Kidney (tissue), 13 donors: ENCODE measurements at regions not wholly inside any gene's neighbourhood (a gene's known extent, or its start where the extent isn't known, plus 50 kb on each side); places are given as distances from the start of the nearest gene placed in this dataset.

Experiments
- DNase-seq, 5 donors: peaks; one replicate each; pipeline ENCODE4 v3.0.0-alpha.2; 2013 to 2020
- FAIRE-seq: peaks from 2 replicates; lab custom pipeline; 2012; peaks lifted over from hg19 to GRCh38; lab: Jason Lieb, UNC
- H3K27ac ChIP-seq, 2 donors: one replicate each; pipeline ENCODE4 v1.7.0; 2013; ENCODE audit warnings: low read depth in 2 of 2, low read length in 2 of 2, inconsistent platforms in 1 of 2
- H3K27me3 ChIP-seq: one replicate; pipeline ENCODE4 v1.7.1; 2013; ENCODE audit warnings: low read length, inconsistent platforms; ENCODE audit not compliant: control insufficient read depth, insufficient read depth
- H3K36me3 ChIP-seq, 3 donors: one replicate each; pipeline versions ENCODE4 v1.7.0 to v1.7.1; 2013; ENCODE audit warnings: low read length in 3 of 3, control low read depth in 1 of 3, inconsistent platforms in 1 of 3; ENCODE audit not compliant: insufficient read depth in 3 of 3, control insufficient read depth in 2 of 3
- H3K4me1 ChIP-seq, 3 donors: one replicate each; pipeline versions ENCODE4 v1.7.0 to v1.7.1; 2013; ENCODE audit warnings: low read length in 3 of 3, inconsistent platforms in 1 of 3, low read depth in 1 of 3; ENCODE audit not compliant: control insufficient read depth in 2 of 3, insufficient read depth in 2 of 3
- H3K4me3 ChIP-seq, 3 donors: one replicate each; pipeline versions ENCODE4 v1.7.0 to v1.8.1; 2013; ENCODE audit warnings: low read length in 3 of 3, control low read depth in 1 of 3, inconsistent platforms in 1 of 3
- H3K9ac ChIP-seq, 3 donors: one replicate each; pipeline versions ENCODE4 v1.7.0 to v1.7.1; 2013; ENCODE audit warnings: low read length in 3 of 3, control low read depth in 1 of 3, inconsistent platforms in 1 of 3
- H3K9me3 ChIP-seq, 3 donors: one replicate each; pipeline versions ENCODE4 v1.7.0 to v1.7.1; 2013; ENCODE audit warnings: low read length in 3 of 3, control low read depth in 1 of 3, inconsistent platforms in 1 of 3; ENCODE audit not compliant: control insufficient read depth in 2 of 3, insufficient read depth in 1 of 3
- intact Hi-C: fragments of 100-400 bp; cut with DNase I; formaldehyde crosslinking; loops from one replicate; pipeline ENCODE4 v1.11.1; 2022
- TF ChIP-seq, protein P1 (sequence below): IDR thresholded peaks from 3 replicates; pipeline ENCODE4 v1.5.1; 2012; ENCODE audit warnings: mild to moderate bottlenecking, moderate library complexity, borderline replicate concordance; ENCODE audit not compliant: insufficient read depth; ENCODE audit errors: extremely low read depth
- donor health status: control.
- donor health status: control.
- donor health status: control.
- donor health status: control.
- donor health status: control.
- donor health status: DM: yes; HTN: yes; CAD: no.
- donor health status: Normal renal cell carcinoma (clear cell type).

DNA sequence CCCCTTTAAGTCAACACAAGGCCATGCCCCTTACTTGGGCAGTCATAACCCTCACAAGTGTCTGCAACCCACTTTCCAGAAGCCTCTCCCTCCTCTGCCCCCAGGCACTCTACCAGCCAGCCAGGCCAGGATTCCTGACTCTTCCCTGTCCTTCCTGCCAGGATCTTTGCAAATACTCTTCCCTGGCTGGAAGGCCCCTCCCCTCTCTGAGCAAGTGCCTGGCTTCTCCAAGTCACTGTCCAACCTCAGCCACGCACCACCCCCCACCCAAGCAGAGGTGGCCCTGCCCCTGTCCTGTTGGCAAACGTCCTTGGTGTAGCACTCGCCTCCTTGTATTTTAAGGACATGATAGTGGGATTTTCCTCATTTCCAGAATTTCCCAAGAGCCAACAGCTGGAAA lies 54.7 kb upstream of the USP3 start:
- TF ChIP-seq, protein P1, sequence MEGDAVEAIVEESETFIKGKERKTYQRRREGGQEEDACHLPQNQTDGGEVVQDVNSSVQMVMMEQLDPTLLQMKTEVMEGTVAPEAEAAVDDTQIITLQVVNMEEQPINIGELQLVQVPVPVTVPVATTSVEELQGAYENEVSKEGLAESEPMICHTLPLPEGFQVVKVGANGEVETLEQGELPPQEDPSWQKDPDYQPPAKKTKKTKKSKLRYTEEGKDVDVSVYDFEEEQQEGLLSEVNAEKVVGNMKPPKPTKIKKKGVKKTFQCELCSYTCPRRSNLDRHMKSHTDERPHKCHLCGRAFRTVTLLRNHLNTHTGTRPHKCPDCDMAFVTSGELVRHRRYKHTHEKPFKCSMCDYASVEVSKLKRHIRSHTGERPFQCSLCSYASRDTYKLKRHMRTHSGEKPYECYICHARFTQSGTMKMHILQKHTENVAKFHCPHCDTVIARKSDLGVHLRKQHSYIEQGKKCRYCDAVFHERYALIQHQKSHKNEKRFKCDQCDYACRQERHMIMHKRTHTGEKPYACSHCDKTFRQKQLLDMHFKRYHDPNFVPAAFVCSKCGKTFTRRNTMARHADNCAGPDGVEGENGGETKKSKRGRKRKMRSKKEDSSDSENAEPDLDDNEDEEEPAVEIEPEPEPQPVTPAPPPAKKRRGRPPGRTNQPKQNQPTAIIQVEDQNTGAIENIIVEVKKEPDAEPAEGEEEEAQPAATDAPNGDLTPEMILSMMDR = no peak
- H3K4me3 ChIP-seq = no peak overlapping the region
- H3K27me3 ChIP-seq = no peaks in the 10 kb centered on the region
- H3K4me1 ChIP-seq = no peaks in the 10 kb centered on the region
- H3K9me3 ChIP-seq = no peaks in the 10 kb centered on the region
- DNase-seq (no peak), FAIRE-seq (no peak)
- no peaks in the 10 kb centered on the region for H3K36me3 ChIP-seq
- H3K27ac ChIP-seq = no peak overlapping the region
- intact Hi-C loops = no loop called here
- H3K9ac ChIP-seq = no peak overlapping the region

DNA sequence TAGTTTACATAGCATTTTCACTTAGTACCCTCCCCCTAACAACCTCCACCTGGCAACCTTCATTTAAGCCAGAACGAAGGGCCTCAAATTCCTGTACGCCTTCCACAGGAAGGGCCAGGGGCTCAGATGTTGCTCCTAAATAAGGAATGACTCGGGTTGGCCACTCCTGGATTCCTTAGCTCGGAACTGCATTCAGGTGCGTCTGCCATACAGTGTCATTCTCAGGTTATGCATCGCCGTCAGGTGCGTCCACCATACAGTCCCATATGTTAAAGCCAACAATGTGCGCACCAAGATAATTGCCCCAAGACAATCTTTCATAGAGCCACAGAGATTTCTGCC lies 53.5 kb upstream of the USP3 start:
- no peaks in the 10 kb centered on the region for H3K36me3 ChIP-seq
- intact Hi-C loops = no loop called here
- no peaks in the 10 kb centered on the region for H3K4me1 ChIP-seq
- FAIRE-seq (no peak), DNase-seq (no peak)
- no peak overlapping the region for H3K27ac ChIP-seq
- no peaks in the 10 kb centered on the region for H3K9me3 ChIP-seq
- H3K9ac ChIP-seq = no peak overlapping the region
- no peaks in the 10 kb centered on the region for H3K27me3 ChIP-seq
- TF ChIP-seq, protein P1 = no peak
- H3K4me3 ChIP-seq = no peak overlapping the region

DNA sequence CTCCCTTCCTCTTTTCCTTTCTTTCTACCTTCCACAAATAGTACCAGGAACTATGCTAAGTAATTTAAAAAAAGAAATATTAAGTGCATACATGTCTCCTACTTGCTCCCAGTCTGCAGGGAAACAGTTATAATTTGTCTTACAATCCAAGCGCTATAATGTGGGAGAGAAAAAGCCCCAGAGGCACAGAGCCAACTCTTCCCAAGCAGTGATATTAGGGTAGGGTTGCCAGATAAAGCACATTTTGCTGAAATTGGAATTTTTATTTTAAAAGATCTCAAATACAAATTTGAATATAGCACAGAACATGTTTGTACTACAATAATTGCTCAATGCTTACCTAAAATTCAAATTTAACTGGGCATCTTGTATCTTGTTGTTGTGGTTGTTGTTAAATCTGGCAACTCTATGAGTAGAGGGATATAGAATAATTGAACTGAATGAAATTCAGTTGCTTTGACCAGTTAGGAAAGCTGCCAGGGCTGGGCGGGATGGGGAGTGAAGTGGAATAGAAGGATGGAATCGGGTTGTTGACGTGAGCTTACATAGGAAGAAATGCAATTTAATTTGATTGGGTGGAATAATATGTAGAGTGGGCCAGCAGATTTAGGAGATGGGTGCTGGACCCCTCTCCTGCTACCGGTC lies 52.6 kb upstream of the USP3 start:
- no peak overlapping the region for H3K9ac ChIP-seq
- TF ChIP-seq, protein P1 = no peak
- DNase-seq (no peak), FAIRE-seq (no peak)
- no peaks in the 10 kb centered on the region for H3K4me1 ChIP-seq
- H3K36me3 ChIP-seq = no peaks in the 10 kb centered on the region
- intact Hi-C loops = no loop called here
- H3K27ac ChIP-seq = no peak overlapping the region
- no peaks in the 10 kb centered on the region for H3K9me3 ChIP-seq
- H3K27me3 ChIP-seq = no peaks in the 10 kb centered on the region
- no peak overlapping the region for H3K4me3 ChIP-seq
